HAP-1 (cell line): ENCODE measurements at regions not wholly inside any gene's neighbourhood (a gene's known extent, or its start where the extent isn't known, plus 50 kb on each side); places are given as distances from the start of the nearest gene placed in this dataset.

Experiments
- DNase-seq, 2 experiments: peaks; one replicate each; pipeline ENCODE4 v3.0.0-alpha.2; 2016 to 2020; ENCODE audit warnings: low spot score in 2 of 2
- H3K27me3 ChIP-seq: fragments of 250-450 bp; sonication (Bioruptor Pico); 2 replicates; pipeline ENCODE4 v1.5.1; 2020; ENCODE audit warnings: low read depth, mild to moderate bottlenecking, moderate library complexity
- H3K36me3 ChIP-seq: fragments of 250-450 bp; sonication (Bioruptor Pico); replicated peaks from 2 replicates; pipeline ENCODE4 v1.5.1; 2020; ENCODE audit warnings: mild to moderate bottlenecking
- H3K4me1 ChIP-seq: fragments of 250-450 bp; sonication (Bioruptor Pico); 2 replicates; pipeline ENCODE4 v1.5.1; 2020; ENCODE audit warnings: mild to moderate bottlenecking
- H3K4me3 ChIP-seq: fragments of 250-450 bp; sonication (Bioruptor Pico); 2 replicates; pipeline ENCODE4 v1.5.1; 2020; ENCODE audit warnings: mild to moderate bottlenecking, moderate library complexity
- H3K9me3 ChIP-seq: fragments of 250-450 bp; sonication (Bioruptor Pico); 2 replicates; pipeline ENCODE4 v1.5.1; 2020; ENCODE audit warnings: mild to moderate bottlenecking, moderate library complexity
- in situ Hi-C: fragments of 300-500 bp; cut with MboI; formaldehyde crosslinking; loops from 3 replicates; pipeline ENCODE4 v1.14.3; 2020; ENCODE audit warnings: low sequenced_read_pairs, inconsistent platforms, mixed read lengths

DNA sequence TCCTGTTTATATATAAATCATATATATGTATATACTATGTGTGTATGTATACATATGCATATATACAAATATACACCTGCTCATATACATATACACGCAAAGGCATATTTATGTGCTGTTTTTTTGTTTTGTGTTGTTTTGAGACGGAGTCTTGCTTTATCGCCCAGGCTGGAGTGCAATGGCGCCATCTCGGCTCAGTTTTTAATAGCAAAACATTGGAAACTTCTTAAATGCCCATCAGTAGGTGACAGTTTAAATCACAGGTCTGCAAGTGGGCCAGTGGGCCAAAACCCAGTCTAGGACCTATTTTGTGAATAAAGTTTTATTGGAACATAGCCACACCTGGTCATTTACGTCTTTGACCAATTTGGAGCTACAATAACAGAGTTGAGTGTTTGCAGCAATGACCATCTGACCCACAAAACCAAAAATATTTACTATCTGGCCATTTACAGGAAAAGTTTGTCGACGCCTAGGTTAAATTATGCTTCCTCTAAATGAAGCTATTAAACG, 132.3 kb downstream of the TOMM20 start:
- in situ Hi-C loops = no loop called here

DNA sequence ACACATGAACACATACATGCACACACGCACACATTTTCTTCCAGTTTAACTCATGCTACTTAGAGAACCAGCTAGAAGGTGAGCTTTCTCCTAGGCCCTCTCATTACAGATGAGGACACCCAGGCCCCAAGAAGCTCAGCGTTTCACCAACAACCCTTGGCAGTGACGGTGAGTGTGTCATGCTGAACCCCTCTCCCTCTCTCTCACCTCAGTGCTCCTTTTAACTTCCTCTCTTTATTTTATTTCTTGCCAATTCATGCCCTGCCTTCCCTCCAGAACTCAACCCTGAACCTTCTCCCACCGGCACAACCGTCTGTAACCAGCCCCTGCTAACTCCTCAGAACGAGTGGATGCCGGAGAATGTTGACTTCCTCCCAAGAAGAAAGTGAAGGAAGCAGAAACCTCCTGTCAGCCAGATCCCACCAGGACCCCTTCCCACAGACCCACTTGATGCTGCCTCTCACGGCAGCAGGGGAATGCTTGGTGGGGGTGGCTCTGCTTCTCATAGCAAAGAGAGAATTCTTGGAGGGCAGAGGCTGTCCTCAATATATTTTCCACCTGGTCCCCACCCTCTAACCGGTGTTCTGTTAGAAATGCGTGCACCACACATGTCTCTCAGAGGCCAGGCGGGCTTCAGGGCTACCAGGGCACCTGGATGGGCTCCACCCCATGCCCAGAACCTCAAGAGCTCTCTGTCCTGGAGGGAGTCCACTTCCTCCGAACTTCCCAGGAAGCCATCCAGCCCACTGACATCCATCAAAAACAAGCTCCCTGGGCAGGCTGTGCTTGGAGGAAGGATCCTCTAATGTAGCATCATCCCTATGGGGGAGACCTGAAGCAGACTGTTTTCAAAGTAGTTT, 134.0 kb downstream of the TOMM20 start:
- Histone ChIP-seq H3K4me1 (no peaks in the 10 kb centered on the region), H3K9me3 (no peaks in the 10 kb centered on the region), H3K4me3 (no peak overlapping the region), H3K27me3 (no peaks in the 10 kb centered on the region), H3K36me3 (no peaks in the 10 kb centered on the region)
- in situ Hi-C loops = no loop called here
- DNase-seq = no peak

More for the DNA sequence above, 132.3 kb downstream of the TOMM20 start:
- Histone ChIP-seq H3K4me3 (no peak overlapping the region), H3K4me1 (no peaks in the 10 kb centered on the region), H3K9me3 (no peaks in the 10 kb centered on the region), H3K27me3 (no peaks in the 10 kb centered on the region), H3K36me3 (no peaks in the 10 kb centered on the region)
- no peak for DNase-seq

DNA sequence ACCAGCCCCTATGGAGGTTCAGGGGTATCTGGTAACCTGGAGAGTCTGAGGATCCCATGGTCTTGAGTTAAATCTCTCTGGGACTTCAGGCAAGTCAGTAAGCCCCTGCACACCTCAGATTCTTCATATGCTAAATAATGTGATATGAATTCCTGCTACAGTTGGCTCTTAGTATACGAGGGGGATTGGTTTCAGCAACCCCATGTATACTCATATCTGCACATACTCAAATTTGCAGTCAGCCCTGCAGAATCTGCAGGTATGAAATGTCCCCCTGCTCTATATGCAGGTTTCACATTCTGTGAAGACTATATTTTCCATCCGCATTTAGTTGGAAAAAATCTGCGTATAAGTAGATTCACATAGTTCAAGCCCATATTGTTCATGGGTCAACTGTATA, 136.6 kb downstream of the TOMM20 start:
- no peaks in the 10 kb centered on the region for H3K9me3 ChIP-seq
- no peaks in the 10 kb centered on the region for H3K27me3 ChIP-seq
- no peak overlapping the region for H3K4me3 ChIP-seq
- in situ Hi-C loops = no loop called here
- H3K36me3 ChIP-seq = no peaks in the 10 kb centered on the region
- no peak for DNase-seq
- peaks cover 14% of the 10 kb centered on the region for H3K4me1 ChIP-seq

DNA sequence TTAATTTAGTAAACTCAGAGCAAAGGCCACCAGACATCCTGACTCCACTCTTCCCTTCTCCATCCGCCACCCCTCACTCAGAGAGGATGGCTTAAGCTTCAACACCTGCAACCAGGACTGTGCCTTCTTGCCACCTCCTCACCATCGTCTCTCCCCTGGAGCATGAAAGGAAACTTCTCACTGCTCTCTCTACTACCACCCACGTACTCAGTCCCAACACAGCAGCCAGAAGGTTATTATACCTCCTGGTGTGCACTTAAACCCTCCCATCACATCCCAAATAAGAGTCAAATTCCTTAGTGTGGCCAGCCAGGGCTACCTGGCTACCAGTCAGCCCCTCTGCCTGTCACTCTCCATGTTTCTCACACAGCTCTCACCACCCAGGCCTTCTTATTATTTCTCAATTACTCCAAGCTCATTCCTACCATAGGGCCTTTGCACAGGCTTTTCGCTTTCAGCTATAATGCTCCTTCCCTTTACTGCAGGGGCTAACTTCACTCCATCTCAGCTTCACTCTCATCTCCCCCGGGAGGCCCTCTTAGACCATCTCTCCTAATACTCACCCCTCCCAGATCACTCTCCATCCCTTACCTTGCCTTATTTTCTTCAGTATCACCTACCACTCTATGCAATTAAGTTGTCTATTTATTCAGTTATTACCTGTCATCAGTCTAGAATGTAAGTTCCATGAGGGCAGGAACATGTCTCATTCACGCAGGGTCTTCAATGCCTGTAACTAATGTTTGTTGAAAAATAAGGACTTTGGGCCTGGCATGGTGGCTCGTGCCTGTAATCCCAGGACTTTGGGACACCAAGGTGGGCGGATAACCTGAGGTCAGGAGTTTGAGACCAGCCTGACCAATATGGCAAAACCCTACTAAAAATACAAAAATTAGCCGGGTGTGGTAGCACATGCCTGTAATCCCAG, 137.5 kb downstream of the TOMM20 start:
- H3K36me3 ChIP-seq = no peaks in the 10 kb centered on the region
- no peak overlapping the region for H3K4me3 ChIP-seq
- H3K27me3 ChIP-seq = no peaks in the 10 kb centered on the region
- H3K9me3 ChIP-seq = no peaks in the 10 kb centered on the region
- H3K4me1 ChIP-seq = peaks cover 17% of the 10 kb centered on the region
- no peak for DNase-seq
- in situ Hi-C loops = no loop called here

DNA sequence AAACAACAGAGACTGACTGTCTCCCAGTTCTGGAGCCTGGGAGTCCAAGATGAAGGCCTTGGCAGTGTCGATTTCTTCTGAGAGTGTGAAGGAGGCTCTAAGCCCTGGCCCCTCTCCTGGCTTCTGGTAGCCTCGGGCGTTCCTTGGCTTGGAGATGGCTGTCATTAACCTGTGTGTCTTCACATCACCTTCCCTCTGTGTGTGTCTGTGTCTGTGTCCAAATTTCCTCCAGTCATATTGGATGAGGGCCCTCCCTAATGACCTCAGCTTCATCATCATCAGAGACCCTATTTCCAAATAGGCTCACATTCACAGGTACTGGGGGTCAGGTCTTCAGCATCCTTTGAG, 138.3 kb downstream of the TOMM20 start:
- no peak for DNase-seq
- peaks cover 17% of the 10 kb centered on the region for H3K4me1 ChIP-seq
- no peaks in the 10 kb centered on the region for H3K9me3 ChIP-seq
- H3K36me3 ChIP-seq = no peaks in the 10 kb centered on the region
- no peak overlapping the region for H3K4me3 ChIP-seq
- H3K27me3 ChIP-seq = no peaks in the 10 kb centered on the region
- in situ Hi-C loops = no loop called here

DNA sequence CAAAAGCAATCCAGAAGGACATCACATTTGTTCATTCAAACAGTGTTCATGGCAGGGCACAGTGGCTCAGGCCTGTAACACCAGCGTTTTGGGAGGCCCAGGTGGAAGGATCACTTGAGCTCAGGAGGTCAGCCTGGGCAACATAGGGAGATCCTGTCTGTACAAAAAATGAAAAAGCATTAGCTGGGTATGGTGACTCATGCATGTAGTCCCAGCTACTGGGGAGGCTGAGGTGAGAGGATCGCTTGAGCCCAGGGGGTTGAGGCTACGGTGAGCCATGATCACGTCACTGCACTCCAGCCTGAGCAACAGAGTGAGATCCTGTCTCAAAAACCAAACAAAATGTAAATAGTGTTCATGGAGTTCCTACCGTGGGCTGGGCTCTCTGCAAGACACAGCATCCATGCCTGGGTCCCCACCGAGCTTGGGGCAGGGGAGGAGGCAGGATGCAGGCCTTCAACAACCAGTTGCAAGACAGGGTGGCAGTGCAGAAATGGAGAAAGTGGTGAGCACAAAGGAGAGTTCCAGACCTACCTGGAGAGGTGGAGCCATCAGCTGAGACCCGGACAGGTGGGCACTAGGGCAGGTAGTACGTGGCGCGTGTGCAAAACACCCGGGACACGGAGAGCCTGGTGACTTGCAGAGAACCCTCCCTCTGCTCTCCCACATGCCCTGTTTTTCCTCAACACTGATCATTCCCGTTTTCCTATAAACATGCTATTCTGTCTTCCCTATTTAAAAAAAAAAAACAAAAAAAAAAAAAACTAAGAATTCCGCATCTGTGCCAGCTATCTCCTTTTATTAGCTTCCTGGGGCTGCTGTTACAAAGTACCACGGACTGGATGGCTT, 138.9 kb downstream of the TOMM20 start:
- no peaks in the 10 kb centered on the region for H3K9me3 ChIP-seq
- no peak overlapping the region for H3K4me3 ChIP-seq
- peaks cover 17% of the 10 kb centered on the region for H3K4me1 ChIP-seq
- H3K27me3 ChIP-seq = no peaks in the 10 kb centered on the region
- no peak for DNase-seq
- no peaks in the 10 kb centered on the region for H3K36me3 ChIP-seq
- in situ Hi-C loops = loop anchor here (5.0 kb wide), 1 partner anchor 377 kb away; the partner anchor contains the start of gene IRF2BP2

DNA sequence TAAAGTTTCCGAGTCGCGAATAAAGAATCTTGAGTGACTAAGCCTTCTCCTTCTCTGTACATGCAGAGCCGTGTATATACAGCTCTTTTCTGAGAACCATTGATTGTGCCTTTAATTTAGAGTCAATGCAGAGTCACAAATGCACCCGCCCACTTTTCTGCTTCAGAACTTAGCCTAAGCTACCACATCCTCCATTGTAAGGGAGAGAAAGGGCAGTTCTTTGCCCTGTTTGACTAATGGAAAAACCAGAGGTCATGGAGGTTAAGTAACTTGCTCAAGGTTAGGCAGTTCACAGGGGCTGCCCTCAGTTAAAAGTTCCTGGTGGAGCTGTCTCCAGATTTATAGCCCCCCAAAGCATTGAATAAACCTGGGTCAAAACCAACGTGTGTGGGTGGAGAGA, 139.6 kb downstream of the TOMM20 start:
- H3K4me3 ChIP-seq = no peak overlapping the region
- no peaks in the 10 kb centered on the region for H3K9me3 ChIP-seq
- no peaks in the 10 kb centered on the region for H3K36me3 ChIP-seq
- no peaks in the 10 kb centered on the region for H3K27me3 ChIP-seq
- no peak for DNase-seq
- peaks cover 20% of the 10 kb centered on the region for H3K4me1 ChIP-seq
- in situ Hi-C loops = loop anchor here (5.0 kb wide), 1 partner anchor 377 kb away; the partner anchor contains the start of gene IRF2BP2

DNA sequence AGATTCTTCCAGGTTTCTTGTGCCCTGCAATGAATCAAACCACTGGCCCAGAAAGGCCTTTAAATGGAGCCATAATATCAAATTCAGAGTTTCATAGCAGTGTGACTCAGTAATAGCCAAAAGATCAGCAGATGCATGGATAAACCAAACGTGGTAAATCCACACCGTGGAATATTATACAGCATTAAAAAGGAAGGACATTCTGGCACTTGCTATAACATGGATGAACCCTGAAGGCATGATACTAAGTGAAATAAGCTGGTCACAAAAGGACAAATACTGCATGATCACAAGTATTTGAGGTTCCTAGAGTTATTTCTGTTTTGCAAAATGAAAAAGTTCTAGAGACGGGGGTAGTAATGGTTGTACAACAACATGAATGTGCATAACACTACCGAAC, 140.1 kb downstream of the TOMM20 start:
- no peak overlapping the region for H3K4me3 ChIP-seq
- no peak for DNase-seq
- in situ Hi-C loops = loop anchor here (5.0 kb wide), 1 partner anchor 376 kb away; the partner anchor contains the start of gene IRF2BP2
- H3K4me1 ChIP-seq = peaks cover 20% of the 10 kb centered on the region
- no peaks in the 10 kb centered on the region for H3K27me3 ChIP-seq
- no peaks in the 10 kb centered on the region for H3K9me3 ChIP-seq
- H3K36me3 ChIP-seq = no peaks in the 10 kb centered on the region

DNA sequence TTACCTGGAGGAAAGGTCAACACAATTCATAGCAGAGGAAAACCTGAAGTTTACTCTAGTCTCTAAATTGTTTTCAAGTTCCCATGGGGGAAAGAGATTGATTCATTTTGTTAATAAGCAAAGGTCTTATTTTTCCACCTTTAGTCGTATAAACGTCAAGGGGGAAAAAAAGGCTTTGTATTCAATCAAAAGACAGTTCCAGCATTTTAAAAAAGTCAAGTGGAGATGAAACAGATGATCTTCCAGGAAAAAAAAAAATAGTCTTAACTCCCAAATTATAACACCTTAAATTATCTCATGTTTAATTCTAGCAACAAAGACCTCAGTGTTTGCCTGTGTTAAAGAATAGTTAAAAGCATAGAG, 140.5 kb downstream of the TOMM20 start:
- in situ Hi-C loops = loop anchor here (5.0 kb wide), 1 partner anchor 376 kb away; the partner anchor contains the start of gene IRF2BP2
- no peak overlapping the region for H3K4me3 ChIP-seq
- H3K9me3 ChIP-seq = no peaks in the 10 kb centered on the region
- no peak for DNase-seq
- peaks cover 20% of the 10 kb centered on the region for H3K4me1 ChIP-seq
- no peaks in the 10 kb centered on the region for H3K27me3 ChIP-seq
- no peaks in the 10 kb centered on the region for H3K36me3 ChIP-seq

DNA sequence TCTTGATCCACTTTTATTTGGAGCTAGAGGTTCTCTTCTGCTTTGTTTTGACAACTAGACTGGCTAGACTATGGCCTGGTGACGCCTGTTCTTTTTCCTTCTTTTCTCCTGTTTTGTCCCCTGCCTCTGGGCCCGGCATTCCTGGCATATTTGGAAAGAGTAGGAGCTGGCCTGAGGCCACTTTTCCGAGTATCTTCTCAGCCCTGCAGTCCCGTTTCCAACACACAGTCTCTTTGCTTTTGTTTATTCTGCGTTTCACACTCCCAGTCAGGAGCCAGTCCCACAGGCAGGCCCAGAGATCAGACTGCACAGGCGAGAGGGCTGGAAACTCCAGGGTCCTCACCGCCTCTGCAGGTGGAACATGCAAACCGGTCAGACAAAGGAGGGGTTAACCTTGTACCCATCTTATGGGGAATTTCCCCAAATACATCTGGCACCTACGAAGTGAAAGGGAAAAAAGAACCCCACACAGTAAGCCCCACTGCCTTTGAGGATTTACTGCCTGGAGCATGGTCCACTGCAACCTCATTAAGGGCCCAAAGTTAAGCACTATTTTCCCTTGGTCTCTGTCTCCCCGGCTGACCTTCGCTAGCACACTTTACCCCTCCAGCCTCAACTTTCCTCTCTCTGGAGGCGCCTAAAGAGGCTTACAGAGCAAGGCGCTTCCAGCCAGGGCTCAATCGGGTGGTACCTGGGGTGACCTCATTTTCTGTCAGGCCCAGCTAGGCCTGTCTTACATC, 141.1 kb downstream of the TOMM20 start:
- in situ Hi-C loops = loop anchor here (5.0 kb wide), 1 partner anchor 375 kb away; the partner anchor contains the start of gene IRF2BP2
- Histone ChIP-seq H3K27me3 (no peaks in the 10 kb centered on the region), H3K4me1 (peaks cover 20% of the 10 kb centered on the region), H3K36me3 (no peaks in the 10 kb centered on the region), H3K9me3 (no peaks in the 10 kb centered on the region), H3K4me3 (no peak overlapping the region)
- DNase-seq = peak; percentile 78 to 82

DNA sequence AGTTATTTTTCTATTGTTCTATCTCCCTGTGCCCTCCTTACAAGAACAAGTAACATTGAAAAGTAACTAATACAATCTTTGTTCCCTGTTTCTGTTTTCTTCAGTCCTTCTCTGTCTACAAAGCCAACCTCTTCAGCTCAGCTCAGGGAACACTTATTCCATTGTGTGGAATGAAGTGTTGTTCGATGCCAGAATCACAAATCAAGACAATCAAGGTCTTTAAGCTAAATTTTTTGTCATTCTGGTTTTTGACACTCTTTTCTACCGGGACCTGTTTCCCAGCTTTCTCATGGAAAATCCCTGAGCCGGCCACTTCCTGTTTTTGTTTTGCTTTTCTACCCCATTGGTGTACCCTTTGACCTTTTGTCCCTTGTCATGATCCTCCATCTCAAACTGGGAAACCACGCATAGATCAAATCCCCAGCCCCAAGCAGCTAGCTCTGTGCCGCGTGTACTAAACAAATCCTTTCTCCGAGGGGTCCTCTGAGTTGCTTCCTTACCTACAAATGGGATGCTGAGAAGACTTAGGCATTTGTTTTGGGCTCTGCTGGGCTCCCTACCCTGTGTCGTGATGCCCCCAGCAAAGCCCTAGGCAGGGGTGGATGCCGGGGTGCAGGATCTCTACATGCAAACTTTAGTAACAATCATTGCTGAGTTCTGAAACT, 141.8 kb downstream of the TOMM20 start:
- Histone ChIP-seq H3K27me3 (no peaks in the 10 kb centered on the region), H3K4me3 (no peak overlapping the region), H3K9me3 (no peaks in the 10 kb centered on the region), H3K4me1 (peaks cover 20% of the 10 kb centered on the region), H3K36me3 (no peaks in the 10 kb centered on the region)
- in situ Hi-C loops = loop anchor here (5.0 kb wide), 1 partner anchor 375 kb away; the partner anchor contains the start of gene IRF2BP2
- peak in 1 of 2 experiments; percentile 63 for DNase-seq
